Lung (tissue), 11 donors: ENCODE measurements at regions not wholly inside any gene's neighbourhood (a gene's known extent, or its start where the extent isn't known, plus 50 kb on each side); places are given as distances from the start of the nearest gene placed in this dataset.

Experiments used
- ATAC-seq: fragments of 200-7000 bp; cut with Tn5 transposase; one replicate; pipeline ENCODE4 v1.9.1; 2020; ENCODE audit warnings: moderate number of reproducible peaks; ENCODE audit not compliant: insufficient read depth, low FRiP score
- DNase-seq, 3 donors: peaks; one replicate each; pipeline ENCODE4 v3.0.0-alpha.2; 2013 to 2017
- H3K27ac ChIP-seq, 2 donors: one replicate each; pipeline ENCODE4 v1.5.1; 2013; ENCODE audit warnings: mild to moderate bottlenecking in 2 of 2, moderate library complexity in 2 of 2, control low read depth in 1 of 2, inconsistent platforms in 1 of 2, low read depth in 1 of 2, low read length in 1 of 2
- H3K27me3 ChIP-seq, 3 donors: one replicate each; pipeline ENCODE4 v1.5.1; 2013; ENCODE audit warnings: low read length in 2 of 3; ENCODE audit not compliant: control insufficient read depth in 3 of 3, insufficient read depth in 3 of 3
- H3K36me3 ChIP-seq, 4 donors: one replicate each; pipeline ENCODE4 v1.5.1; 2013; ENCODE audit warnings: low read length in 4 of 4, mild to moderate bottlenecking in 1 of 4, moderate library complexity in 1 of 4; ENCODE audit not compliant: control insufficient read depth in 4 of 4, insufficient read depth in 4 of 4
- H3K4me1 ChIP-seq, 5 donors: one replicate each; pipeline ENCODE4 v1.5.1; 2013; ENCODE audit warnings: low read length in 5 of 5, mild to moderate bottlenecking in 2 of 5, moderate library complexity in 1 of 5; ENCODE audit not compliant: control insufficient read depth in 5 of 5, insufficient read depth in 5 of 5
- H3K4me3 ChIP-seq: one replicate; pipeline ENCODE4 v1.5.1; 2013; ENCODE audit warnings: mild to moderate bottlenecking, control low read depth, moderate library complexity
- H3K9ac ChIP-seq, 2 donors: one replicate each; pipeline ENCODE4 v1.5.1; 2013; ENCODE audit warnings: low read length in 2 of 2, control low read depth in 1 of 2; ENCODE audit not compliant: insufficient read depth in 1 of 2
- H3K9me3 ChIP-seq, 4 donors: one replicate each; pipeline ENCODE4 v1.5.1; 2013; ENCODE audit warnings: low read length in 3 of 4, mild to moderate bottlenecking in 1 of 4, moderate library complexity in 1 of 4; ENCODE audit not compliant: control insufficient read depth in 4 of 4, insufficient read depth in 3 of 4
- WGBS, 2 donors: extraction: QIAGEN DNeasy Blood & Tissue Kit; methylation state at CpG; one replicate each; pipeline ENCODE4 v1.1.7; 2013; 5-methylcytosine and 5-hydroxymethylcytosine counted together
- TF ChIP-seq, protein P1 (sequence below): IDR thresholded peaks from 2 replicates; pipeline ENCODE4 v1.5.1; 2012; ENCODE audit warnings: mild to moderate bottlenecking; ENCODE audit errors: control extremely low read depth, extremely low read depth
- donor health status: control.
- donor health status: control.
- donor health status: Bipolar disorder and iron deficiency.
- donor health status: healthy.
- donor health status: DM: yes; HTN: yes; CAD: no.

DNA sequence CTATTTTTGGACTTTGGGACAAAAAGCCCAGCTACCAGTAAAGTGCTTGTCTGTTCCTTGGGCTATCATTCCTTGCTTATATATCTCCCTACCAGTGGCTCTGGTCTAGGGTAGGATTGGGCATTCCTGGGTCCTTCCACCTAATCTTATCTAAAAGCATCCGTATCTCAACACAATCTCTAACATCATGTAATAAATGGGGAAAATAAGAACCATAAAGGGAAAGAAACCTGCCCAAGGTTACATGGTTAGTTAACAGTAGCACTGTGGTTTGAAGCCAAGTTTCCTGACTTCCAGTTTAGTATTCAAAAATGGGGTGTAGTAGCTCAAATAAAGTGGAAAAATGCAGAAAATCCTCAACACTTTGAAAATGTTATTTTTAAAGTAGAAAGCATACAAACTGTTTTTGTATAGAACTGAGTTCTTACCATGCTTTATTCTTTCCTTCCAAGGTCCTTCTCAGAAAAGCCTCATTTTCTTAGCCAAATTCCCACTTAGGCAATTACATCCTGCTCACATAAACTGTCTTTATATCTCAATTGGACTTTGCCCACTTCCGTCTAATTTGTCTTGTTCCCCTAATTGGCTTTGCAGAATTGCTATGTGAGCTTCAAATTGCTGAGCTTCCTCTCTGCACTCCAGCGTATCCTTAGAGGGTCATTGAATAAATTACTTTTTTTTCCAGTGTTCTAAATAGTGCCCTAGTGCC, 273.1 kb upstream of the UBE2E3 start:
- Histone ChIP-seq H3K9ac (no peak overlapping the region), H3K36me3 (no peaks in the 10 kb centered on the region)
- WGBS, 2 donors, result 47 to 55% methylated on average over 3 of the region's 3 CpGs

DNA sequence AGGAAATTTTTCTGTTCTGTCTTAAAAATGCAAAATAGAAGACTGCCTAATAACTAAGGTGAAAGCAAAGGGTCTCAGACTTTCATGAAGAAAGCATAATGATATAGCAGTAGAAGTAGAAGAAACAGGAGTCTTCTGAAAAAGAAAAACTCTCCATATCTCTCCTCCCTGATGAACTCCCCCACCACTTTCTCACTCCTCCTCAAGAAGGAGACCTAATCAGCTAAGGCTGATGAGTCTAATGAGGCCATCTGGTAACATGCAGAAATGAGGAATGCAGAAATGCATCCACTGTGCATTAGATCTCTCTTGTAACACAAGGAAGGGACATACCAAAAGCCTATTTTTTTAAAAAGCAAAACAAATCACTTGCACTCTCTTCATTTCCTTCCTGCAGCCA, 273.7 kb upstream of the UBE2E3 start:
- Histone ChIP-seq H3K27me3 (no peaks in the 10 kb centered on the region), H3K9me3 (peaks cover 0 to 2% (median 0%) of the 10 kb centered on the region in 4 donors), H3K36me3 (no peaks in the 10 kb centered on the region), H3K27ac (no peak overlapping the region), H3K9ac (no peak overlapping the region), H3K4me1 (no peaks in the 10 kb centered on the region), H3K4me3 (no peak overlapping the region)
- DNase-seq (peak in 1 of 3 donors; percentile 8), ATAC-seq (no peak)
- TF ChIP-seq, protein P1, sequence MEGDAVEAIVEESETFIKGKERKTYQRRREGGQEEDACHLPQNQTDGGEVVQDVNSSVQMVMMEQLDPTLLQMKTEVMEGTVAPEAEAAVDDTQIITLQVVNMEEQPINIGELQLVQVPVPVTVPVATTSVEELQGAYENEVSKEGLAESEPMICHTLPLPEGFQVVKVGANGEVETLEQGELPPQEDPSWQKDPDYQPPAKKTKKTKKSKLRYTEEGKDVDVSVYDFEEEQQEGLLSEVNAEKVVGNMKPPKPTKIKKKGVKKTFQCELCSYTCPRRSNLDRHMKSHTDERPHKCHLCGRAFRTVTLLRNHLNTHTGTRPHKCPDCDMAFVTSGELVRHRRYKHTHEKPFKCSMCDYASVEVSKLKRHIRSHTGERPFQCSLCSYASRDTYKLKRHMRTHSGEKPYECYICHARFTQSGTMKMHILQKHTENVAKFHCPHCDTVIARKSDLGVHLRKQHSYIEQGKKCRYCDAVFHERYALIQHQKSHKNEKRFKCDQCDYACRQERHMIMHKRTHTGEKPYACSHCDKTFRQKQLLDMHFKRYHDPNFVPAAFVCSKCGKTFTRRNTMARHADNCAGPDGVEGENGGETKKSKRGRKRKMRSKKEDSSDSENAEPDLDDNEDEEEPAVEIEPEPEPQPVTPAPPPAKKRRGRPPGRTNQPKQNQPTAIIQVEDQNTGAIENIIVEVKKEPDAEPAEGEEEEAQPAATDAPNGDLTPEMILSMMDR, result no peak

More for the DNA sequence above, 273.1 kb upstream of the UBE2E3 start:
- H3K4me3 ChIP-seq, result no peak overlapping the region
- ATAC-seq, result no peak
- no peaks in the 10 kb centered on the region for H3K4me1 ChIP-seq
- DNase-seq, result no peak
- TF ChIP-seq, protein P1, result no peak
- H3K9me3 ChIP-seq, result peaks cover 0 to 3% (median 1%) of the 10 kb centered on the region in 4 donors
- no peaks in the 10 kb centered on the region for H3K27me3 ChIP-seq
- no peak overlapping the region for H3K27ac ChIP-seq

DNA sequence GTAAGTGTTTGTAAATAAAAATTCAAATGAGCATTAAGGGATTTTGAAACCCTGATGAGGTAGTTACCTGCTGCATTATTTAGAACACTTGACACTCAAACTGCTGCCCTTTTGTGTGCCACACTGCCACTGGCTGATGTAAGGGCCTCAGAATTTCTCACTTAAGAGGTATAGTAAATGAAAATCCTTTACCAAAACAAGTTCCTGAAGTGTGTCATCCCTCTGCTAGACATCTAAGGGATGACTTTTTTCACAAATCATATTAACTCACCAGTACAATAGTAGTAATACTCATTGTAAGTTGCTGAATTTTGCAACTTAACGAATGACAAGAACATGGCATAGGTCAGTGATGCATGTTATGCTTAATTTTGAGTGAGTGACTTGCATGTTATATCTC, 274.9 kb upstream of the UBE2E3 start:
- no peak for ATAC-seq
- TF ChIP-seq, protein P1, result no peak
- 86 to 87% methylated on average over 1 of the region's 1 CpG for WGBS, 2 donors
- Histone ChIP-seq H3K4me3 (no peak overlapping the region), H3K36me3 (no peaks in the 10 kb centered on the region), H3K9me3 (peaks cover 0 to 2% (median 0%) of the 10 kb centered on the region in 4 donors), H3K27ac (no peak overlapping the region), H3K27me3 (no peaks in the 10 kb centered on the region), H3K4me1 (no peaks in the 10 kb centered on the region), H3K9ac (no peak overlapping the region)
- no peak for DNase-seq

DNA sequence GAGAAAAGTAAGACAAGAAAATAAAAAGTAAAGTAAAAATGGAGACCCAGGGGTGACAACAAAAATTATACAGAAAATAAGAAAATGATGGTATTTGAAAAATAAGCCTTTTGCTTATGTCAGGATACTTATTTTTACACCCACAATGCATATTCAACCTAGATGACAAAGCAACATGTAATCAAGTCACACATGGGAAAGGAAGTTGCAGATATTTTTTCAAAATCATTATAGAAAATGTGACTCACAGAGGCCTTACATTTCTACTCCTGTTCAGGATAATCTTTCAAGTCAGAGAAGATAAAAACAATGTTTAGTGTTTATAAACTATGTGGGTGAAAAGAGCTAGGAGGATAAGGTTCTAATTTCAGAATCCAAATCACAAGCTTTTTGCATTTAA, 275.3 kb upstream of the UBE2E3 start:
- no peak overlapping the region for H3K27ac ChIP-seq
- ATAC-seq (no peak), DNase-seq (no peak)
- no peaks in the 10 kb centered on the region for H3K4me1 ChIP-seq
- H3K4me3 ChIP-seq, result no peak overlapping the region
- H3K36me3 ChIP-seq, result no peaks in the 10 kb centered on the region
- peaks cover 0 to 2% (median 0%) of the 10 kb centered on the region in 4 donors for H3K9me3 ChIP-seq
- TF ChIP-seq, protein P1, result no peak
- no peak overlapping the region for H3K9ac ChIP-seq
- H3K27me3 ChIP-seq, result no peaks in the 10 kb centered on the region
